A673 (cell line): ENCODE measurements at regions not wholly inside any gene's neighbourhood (a gene's known extent, or its start where the extent isn't known, plus 50 kb on each side); places are given as distances from the start of the nearest gene placed in this dataset.

Experiments used
- CTCF ChIP-seq: fragments of 300-800, 200-600 bp; sonication (generic); conservative IDR thresholded peaks from 2 replicates; pipeline ENCODE4 v1.5.1; 2017; ENCODE audit warnings: low read depth, mild to moderate bottlenecking, antibody characterized with exemption, low read length, moderate library complexity, mixed read lengths
- EZH2 ChIP-seq: fragments of 200-600 bp; sonication (generic); IDR thresholded peaks from 2 replicates; pipeline ENCODE4 v1.6.1; 2017; ENCODE audit warnings: borderline replicate concordance, low read depth, mild to moderate bottlenecking, mixed read lengths, antibody characterized with exemption, low read length; ENCODE audit not compliant: poor library complexity, severe bottlenecking

GRCh38 chr10:70973275-70973674, 84.9 kb upstream of the PCBD1 start:
- TF ChIP-seq EZH2 (no peak), CTCF (no peak)
